NB4 (cell line): ENCODE measurements at regions not wholly inside any gene's neighbourhood (a gene's known extent, or its start where the extent isn't known, plus 50 kb on each side); places are given as distances from the start of the nearest gene placed in this dataset.

Experiments used
- POLR2A ChIP-seq: IDR thresholded peaks from 2 replicates; pipeline ENCODE4 v1.6.1; 2011; ENCODE audit warnings: mild to moderate bottlenecking; ENCODE audit not compliant: insufficient read length; ENCODE audit errors: extremely low read depth
- TF ChIP-seq, protein P1 (sequence below): IDR thresholded peaks from one replicate; pipeline ENCODE4 v1.5.1; 2012; ENCODE audit warnings: low read depth, low read length
- TF ChIP-seq, protein P2 (sequence below): IDR thresholded peaks from 2 replicates; pipeline ENCODE4 v1.6.1; 2011; ENCODE audit warnings: low read depth, low read length

- TF ChIP-seq, protein P1, sequence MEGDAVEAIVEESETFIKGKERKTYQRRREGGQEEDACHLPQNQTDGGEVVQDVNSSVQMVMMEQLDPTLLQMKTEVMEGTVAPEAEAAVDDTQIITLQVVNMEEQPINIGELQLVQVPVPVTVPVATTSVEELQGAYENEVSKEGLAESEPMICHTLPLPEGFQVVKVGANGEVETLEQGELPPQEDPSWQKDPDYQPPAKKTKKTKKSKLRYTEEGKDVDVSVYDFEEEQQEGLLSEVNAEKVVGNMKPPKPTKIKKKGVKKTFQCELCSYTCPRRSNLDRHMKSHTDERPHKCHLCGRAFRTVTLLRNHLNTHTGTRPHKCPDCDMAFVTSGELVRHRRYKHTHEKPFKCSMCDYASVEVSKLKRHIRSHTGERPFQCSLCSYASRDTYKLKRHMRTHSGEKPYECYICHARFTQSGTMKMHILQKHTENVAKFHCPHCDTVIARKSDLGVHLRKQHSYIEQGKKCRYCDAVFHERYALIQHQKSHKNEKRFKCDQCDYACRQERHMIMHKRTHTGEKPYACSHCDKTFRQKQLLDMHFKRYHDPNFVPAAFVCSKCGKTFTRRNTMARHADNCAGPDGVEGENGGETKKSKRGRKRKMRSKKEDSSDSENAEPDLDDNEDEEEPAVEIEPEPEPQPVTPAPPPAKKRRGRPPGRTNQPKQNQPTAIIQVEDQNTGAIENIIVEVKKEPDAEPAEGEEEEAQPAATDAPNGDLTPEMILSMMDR: no peak
- TF ChIP-seq, protein P2, sequence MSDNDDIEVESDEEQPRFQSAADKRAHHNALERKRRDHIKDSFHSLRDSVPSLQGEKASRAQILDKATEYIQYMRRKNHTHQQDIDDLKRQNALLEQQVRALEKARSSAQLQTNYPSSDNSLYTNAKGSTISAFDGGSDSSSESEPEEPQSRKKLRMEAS: no peak
- no peak for TF ChIP-seq POLR2A
These were observed 159.9 kb upstream of the GSE1 start for GRCh38 chr16:85453194-85453678.
